ENCODE measurements at regions not wholly inside any gene's neighbourhood (a gene's known extent, or its start where the extent isn't known, plus 50 kb on each side); places are given as distances from the start of the nearest gene placed in this dataset.

GRCh38 chr20:61052195-61052750 lies 199.8 kb upstream of the CDH4 start:
- no peak for TF ChIP-seq CTCF (IDR thresholded peaks at IDR 0.05; ENCODE audit: insufficient read depth, low read depth, low read length)
- TF ChIP-seq EZH2 (IDR thresholded peaks at IDR 0.05; ENCODE audit: insufficient read depth, low read length), result no peak

Data from astrocyte (in vitro differentiated cells and primary cell).